Parathyroid adenoma (tissue), 2 donors: ENCODE measurements at regions not wholly inside any gene's neighbourhood (a gene's known extent, or its start where the extent isn't known, plus 50 kb on each side); places are given as distances from the start of the nearest gene placed in this dataset.

Experiments used
- H2AFZ ChIP-seq: fragments of 300-600 bp; sonication (generic); one replicate; pipeline ENCODE4 v1.7.0; 2017; ENCODE audit warnings: antibody characterized with exemption, mild to moderate bottlenecking
- H3K27ac ChIP-seq: fragments of 300-600 bp; sonication (generic); one replicate; pipeline ENCODE4 v1.7.0; 2017
- H3K27me3 ChIP-seq: fragments of 300-600 bp; sonication (generic); one replicate; pipeline ENCODE4 v1.7.0; 2017; ENCODE audit warnings: low read length; ENCODE audit not compliant: control insufficient read depth, insufficient read depth
- H3K36me3 ChIP-seq: fragments of 300-600 bp; sonication (generic); one replicate; pipeline ENCODE4 v1.7.0; 2017; ENCODE audit warnings: low read length; ENCODE audit not compliant: control insufficient read depth, insufficient read depth
- H3K4me1 ChIP-seq: fragments of 300-600 bp; sonication (generic); one replicate; pipeline ENCODE4 v1.7.0; 2017; ENCODE audit warnings: control low read depth
- H3K4me2 ChIP-seq: fragments of 300-600 bp; sonication (generic); one replicate; pipeline ENCODE4 v1.7.0; 2017; ENCODE audit warnings: low read length
- H3K4me3 ChIP-seq: fragments of 300-600 bp; sonication (generic); one replicate; pipeline ENCODE4 v1.7.0; 2017; ENCODE audit warnings: low read depth, low read length
- H3K79me2 ChIP-seq: fragments of 300-600 bp; sonication (generic); one replicate; pipeline ENCODE4 v1.7.0; 2017; ENCODE audit warnings: control low read depth
- H3K9ac ChIP-seq: fragments of 300-600 bp; sonication (generic); one replicate; pipeline ENCODE4 v1.7.0; 2017; ENCODE audit warnings: mild to moderate bottlenecking
- H3K9me3 ChIP-seq: fragments of 300-600 bp; sonication (generic); one replicate; pipeline ENCODE4 v1.7.0; 2017; ENCODE audit warnings: low read length; ENCODE audit not compliant: control insufficient read depth
- TF ChIP-seq, protein P1 (sequence below): fragments of 300-600 bp; sonication (generic); IDR thresholded peaks from one replicate; pipeline ENCODE4 v1.7.0; 2017; ENCODE audit warnings: antibody characterized with exemption, mild to moderate bottlenecking
- donor health status: primary hyperparathyroidism.

DNA sequence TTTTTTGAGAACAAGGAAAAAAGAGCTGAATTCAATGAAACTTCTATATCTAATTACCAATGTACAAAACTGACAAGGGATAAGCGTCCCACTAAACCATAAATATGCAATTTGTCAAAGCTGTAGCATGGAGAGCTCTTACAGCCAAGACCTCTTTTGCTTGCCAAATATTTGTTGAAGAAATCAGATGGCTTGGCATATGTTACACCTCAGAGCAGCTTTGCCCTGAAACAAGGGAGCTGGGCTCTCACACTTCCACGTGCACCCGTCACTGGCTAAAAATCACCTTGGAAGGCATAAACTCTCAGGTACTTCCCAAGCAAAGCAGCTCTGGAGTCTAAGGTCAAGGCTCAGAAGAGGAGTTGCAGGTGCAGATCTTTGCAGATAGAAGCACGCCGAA, 324.7 kb upstream of the SLCO3A1 start:
- Histone ChIP-seq H3K27ac (no peak overlapping the region), H3K9ac (no peak overlapping the region), H3K4me2 (no peak overlapping the region), H3K4me1 (no peaks in the 10 kb centered on the region), H3K79me2 (no peaks in the 10 kb centered on the region), H2AFZ (no peak overlapping the region), H3K9me3 (no peaks in the 10 kb centered on the region), H3K36me3 (no peaks in the 10 kb centered on the region), H3K4me3 (no peak overlapping the region), H3K27me3 (no peaks in the 10 kb centered on the region)
- TF ChIP-seq, protein P1, sequence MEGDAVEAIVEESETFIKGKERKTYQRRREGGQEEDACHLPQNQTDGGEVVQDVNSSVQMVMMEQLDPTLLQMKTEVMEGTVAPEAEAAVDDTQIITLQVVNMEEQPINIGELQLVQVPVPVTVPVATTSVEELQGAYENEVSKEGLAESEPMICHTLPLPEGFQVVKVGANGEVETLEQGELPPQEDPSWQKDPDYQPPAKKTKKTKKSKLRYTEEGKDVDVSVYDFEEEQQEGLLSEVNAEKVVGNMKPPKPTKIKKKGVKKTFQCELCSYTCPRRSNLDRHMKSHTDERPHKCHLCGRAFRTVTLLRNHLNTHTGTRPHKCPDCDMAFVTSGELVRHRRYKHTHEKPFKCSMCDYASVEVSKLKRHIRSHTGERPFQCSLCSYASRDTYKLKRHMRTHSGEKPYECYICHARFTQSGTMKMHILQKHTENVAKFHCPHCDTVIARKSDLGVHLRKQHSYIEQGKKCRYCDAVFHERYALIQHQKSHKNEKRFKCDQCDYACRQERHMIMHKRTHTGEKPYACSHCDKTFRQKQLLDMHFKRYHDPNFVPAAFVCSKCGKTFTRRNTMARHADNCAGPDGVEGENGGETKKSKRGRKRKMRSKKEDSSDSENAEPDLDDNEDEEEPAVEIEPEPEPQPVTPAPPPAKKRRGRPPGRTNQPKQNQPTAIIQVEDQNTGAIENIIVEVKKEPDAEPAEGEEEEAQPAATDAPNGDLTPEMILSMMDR: no peak

DNA sequence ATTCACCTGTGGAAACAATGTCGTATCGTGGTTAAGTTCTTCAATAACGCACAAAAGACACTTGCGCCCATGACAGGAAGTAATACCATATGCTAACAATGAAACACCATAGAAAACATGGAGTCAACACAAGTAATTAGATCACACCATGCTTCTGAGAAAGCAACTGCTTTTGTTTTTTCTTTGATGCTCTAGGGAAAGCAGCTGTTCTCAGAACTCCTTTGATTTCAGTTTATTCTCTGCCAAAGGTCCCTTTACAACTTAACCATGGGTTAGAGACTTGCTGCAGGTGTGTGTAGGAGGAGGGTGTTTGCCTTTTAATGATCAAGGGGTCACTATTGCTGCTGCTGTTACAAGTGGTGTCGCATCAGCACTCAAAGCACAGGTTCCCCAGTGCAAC, 324.0 kb upstream of the SLCO3A1 start:
- Histone ChIP-seq H3K9me3 (no peaks in the 10 kb centered on the region), H3K4me2 (no peak overlapping the region), H3K79me2 (no peaks in the 10 kb centered on the region), H3K4me3 (no peak overlapping the region), H3K27me3 (no peaks in the 10 kb centered on the region), H3K9ac (no peak overlapping the region), H2AFZ (no peak overlapping the region), H3K36me3 (no peaks in the 10 kb centered on the region), H3K27ac (no peak overlapping the region), H3K4me1 (no peaks in the 10 kb centered on the region)
- TF ChIP-seq, protein P1: no peak

DNA sequence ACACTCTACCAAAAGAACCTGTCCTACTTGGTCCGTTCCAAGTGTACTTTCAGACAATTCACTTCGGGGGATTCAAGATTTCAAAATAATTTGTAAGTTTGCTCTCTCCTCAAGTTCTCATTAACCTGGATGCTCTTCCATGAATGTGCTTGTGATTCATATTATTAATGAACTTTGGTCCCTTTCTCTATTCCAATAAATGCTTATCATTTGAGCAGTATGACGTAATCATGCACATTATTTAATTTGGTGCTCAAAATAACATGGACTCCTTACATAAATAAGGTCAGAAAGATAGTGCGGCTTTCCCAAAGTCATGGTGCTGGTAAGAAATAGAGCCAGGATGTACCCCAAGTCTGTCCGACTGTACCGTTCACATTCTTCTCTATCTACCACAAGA, 323.2 kb upstream of the SLCO3A1 start:
- Histone ChIP-seq H3K79me2 (no peaks in the 10 kb centered on the region), H3K27ac (no peak overlapping the region), H3K9me3 (no peaks in the 10 kb centered on the region), H3K36me3 (no peaks in the 10 kb centered on the region), H3K9ac (no peak overlapping the region), H2AFZ (no peak overlapping the region), H3K4me2 (no peak overlapping the region), H3K27me3 (no peaks in the 10 kb centered on the region), H3K4me3 (no peak overlapping the region), H3K4me1 (no peaks in the 10 kb centered on the region)
- TF ChIP-seq, protein P1: no peak

DNA sequence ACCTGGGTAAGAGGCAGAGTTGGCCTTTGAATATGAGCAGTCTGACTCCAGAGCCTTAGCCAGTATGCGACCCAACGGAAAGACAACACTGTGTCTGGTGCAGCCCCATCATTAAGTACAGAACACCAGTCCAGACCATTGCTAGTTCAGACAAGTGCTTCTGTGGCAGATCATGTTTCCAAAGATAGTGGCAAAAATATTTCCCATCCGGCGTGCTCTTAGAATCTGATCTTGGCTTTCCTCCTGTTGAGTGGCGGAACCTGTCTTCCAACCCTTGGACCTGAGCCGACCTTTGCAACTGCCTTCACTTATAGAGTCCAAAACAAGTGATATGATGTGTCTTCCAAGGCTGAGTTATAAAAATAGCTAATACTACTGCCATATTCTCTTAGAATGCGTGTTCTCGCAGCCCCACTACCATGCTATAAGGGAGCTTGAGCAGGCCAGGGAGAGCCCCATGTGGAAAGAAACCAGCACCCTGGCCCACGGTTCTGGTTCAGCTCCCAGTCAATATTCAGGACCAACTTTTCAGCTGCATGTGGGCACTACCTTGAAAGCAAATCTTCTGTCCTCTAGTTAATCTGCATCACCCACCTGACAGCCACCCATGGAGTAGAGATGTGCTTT, 322.4 kb upstream of the SLCO3A1 start:
- Histone ChIP-seq H3K79me2 (no peaks in the 10 kb centered on the region), H3K9ac (no peak overlapping the region), H3K36me3 (no peaks in the 10 kb centered on the region), H3K4me2 (no peak overlapping the region), H2AFZ (no peak overlapping the region), H3K27ac (no peak overlapping the region), H3K27me3 (no peaks in the 10 kb centered on the region), H3K9me3 (no peaks in the 10 kb centered on the region), H3K4me1 (no peaks in the 10 kb centered on the region), H3K4me3 (no peak overlapping the region)
- TF ChIP-seq, protein P1: no peak

DNA sequence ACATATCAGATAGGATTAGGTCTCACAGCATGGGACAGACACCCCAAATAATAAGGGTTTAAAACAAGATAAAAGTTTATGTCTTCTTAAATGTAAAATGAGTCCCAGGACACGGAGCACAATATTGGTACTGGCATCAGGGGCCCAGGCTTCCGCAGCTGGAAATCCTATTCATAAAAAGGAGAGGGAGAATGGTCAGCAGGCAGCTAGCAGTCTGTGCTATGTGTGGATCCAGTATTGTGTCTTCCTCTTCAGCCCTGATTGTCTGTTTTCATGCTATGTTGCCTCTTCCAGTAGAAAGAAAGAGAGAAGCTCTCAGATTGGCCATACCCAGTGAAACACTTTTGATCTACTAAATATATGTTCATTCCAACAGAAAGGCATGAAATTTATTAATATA, 319.3 kb upstream of the SLCO3A1 start:
- no peaks in the 10 kb centered on the region for H3K79me2 ChIP-seq

More for the DNA sequence above, 319.3 kb upstream of the SLCO3A1 start:
- TF ChIP-seq, protein P1: no peak
- Histone ChIP-seq H3K9me3 (no peaks in the 10 kb centered on the region), H3K36me3 (no peaks in the 10 kb centered on the region), H2AFZ (no peak overlapping the region), H3K4me2 (no peak overlapping the region), H3K4me3 (no peak overlapping the region), H3K9ac (no peak overlapping the region), H3K4me1 (no peaks in the 10 kb centered on the region), H3K27me3 (no peaks in the 10 kb centered on the region), H3K27ac (no peak overlapping the region)
